Heart right ventricle (tissue), 16 donors: ENCODE measurements at regions not wholly inside any gene's neighbourhood (a gene's known extent, or its start where the extent isn't known, plus 50 kb on each side); places are given as distances from the start of the nearest gene placed in this dataset.

Experiments used
- ATAC-seq, 8 donors: fragments of 200-7000 bp; cut with Tn5 transposase; one replicate each; pipeline ENCODE4 v1.9.1; 2020; ENCODE audit warnings: mild to moderate bottlenecking in 8 of 8, moderate library complexity in 8 of 8, moderate number of reproducible peaks in 1 of 8
- DNase-seq, 2 donors: peaks; one replicate each; pipeline ENCODE4 v3.0.0-alpha.2; 2020
- H3K27ac ChIP-seq, 10 donors: fragments of 200-600 bp; sonication (generic) in 2 of 10; one replicate each; pipeline versions ENCODE4 v1.5.0 to v1.8.0; 2020 to 2022; ENCODE audit warnings: mild to moderate bottlenecking in 3 of 10
- H3K27me3 ChIP-seq, 7 donors: fragments of 200-600 bp; one replicate each; pipeline ENCODE4 v1.8.0; 2021 to 2022; ENCODE audit warnings: mild to moderate bottlenecking in 2 of 7
- H3K36me3 ChIP-seq, 9 donors: fragments of 200-600 bp; sonication (generic) in 1 of 9; one replicate each; pipeline versions ENCODE4 v1.5.0 to v1.8.0; 2020 to 2022; ENCODE audit warnings: mild to moderate bottlenecking in 2 of 9
- H3K4me1 ChIP-seq, 9 donors: fragments of 200-600 bp; sonication (generic) in 1 of 9; one replicate each; pipeline versions ENCODE4 v1.5.0 to v1.8.0; 2020 to 2022; ENCODE audit warnings: mild to moderate bottlenecking in 4 of 9
- H3K4me3 ChIP-seq, 10 donors: fragments of 200-600 bp; sonication (generic) in 2 of 10; one replicate each; pipeline versions ENCODE4 v1.5.0 to v1.8.0; 2020 to 2022; ENCODE audit warnings: mild to moderate bottlenecking in 7 of 10, moderate library complexity in 2 of 10
- H3K9me3 ChIP-seq, 11 donors: fragments of 200-600 bp in 10 of 11; sonication (generic) in 2 of 11; one replicate each; pipeline versions ENCODE4 v1.5.0 to v1.8.0; 2013 to 2022; ENCODE audit warnings: mild to moderate bottlenecking in 2 of 11, control low read depth in 1 of 11, moderate library complexity in 1 of 11
- CTCF ChIP-seq, 9 donors: fragments of 200-600 bp; sonication (generic) in 2 of 9; IDR thresholded peaks; one replicate each; pipeline versions ENCODE4 v1.5.0 to v1.8.0; 2021 to 2022; ENCODE audit warnings: antibody characterized with exemption in 9 of 9, mild to moderate bottlenecking in 5 of 9, moderate library complexity in 1 of 9
- WGBS, 2 donors: extraction: QIAGEN DNeasy Blood & Tissue Kit; methylation state at CpG; one replicate each; pipeline ENCODE4 v1.1.7; 2013; ENCODE audit warnings: inconsistent platforms in 1 of 2; 5-methylcytosine and 5-hydroxymethylcytosine counted together
- intact Hi-C, 10 donors: fragments of 100-400 bp; cut with DNase I; formaldehyde crosslinking; loops; one replicate each; pipeline versions ENCODE4 v1.11.1 to v1.14.2; 2022
- donor health status: Arrhythmogenic right ventricular cardiomyopathy.
- donor health status: ischemic (EF 13 %, LVEDD 7.1; RV severe dilation, severe dysfunction).
- donor health status: healthy with polysubstance abuse.
- donor health status: DM: no; HTN: yes; CAD: no.
- donor health status: DM: no; HTN: no; CAD: no.
- donor health status: ischemic (EF 25% LVEDD 6.9; RV normal size, moderate dysfunction).
- donor health status: ischemic (EF 25% LVEDD 5.7; RV mildly dilated, moderate dysfunction).
- donor health status: healthy.
- donor health status: DM: yes; HTN: yes; CAD: no.
- donor health status: Ischemic cardiomyopathy.
- donor health status: ischemic (EF 35%, LVEDD 5.7; RV mildly dilated, moderate dysfunction).
- donor health status: nonischemic (EF 11% LVEDD 7.7; RV severe dilation, severe dysfunction).
- donor health status: DM: yes; HTN: yes; CAD: no.
- donor health status: PGD.
- donor health status: ischemic (EF 29% LVEDD 5.4; RV normal size, mild dysfunction).
- donor health status: nonischemic (EF 23%, LVEDD 6.1; RV moderate dilation, normal function).

GRCh38 chr18:41744421-41745030 is 210.5 kb upstream of the PIK3C3 start:
- no peak overlapping the region for H3K27ac ChIP-seq
- intact Hi-C loops, result loop anchor here in 1 of 10 donors (10.0 kb wide), 1 partner anchor 350 kb away; no protein-coding TSS in a partner anchor
- H3K4me3 ChIP-seq, result no peak overlapping the region
- H3K36me3 ChIP-seq, result no peaks in the 10 kb centered on the region
- peaks cover 0 to 3% (median 0%) of the 10 kb centered on the region in 9 donors for H3K4me1 ChIP-seq
- TF ChIP-seq CTCF (IDR thresholded peaks at IDR 0.05), result no peak
- no peaks in the 10 kb centered on the region for H3K9me3 ChIP-seq
- 44 to 46% methylated on average over 6 of the region's 6 CpGs for WGBS, 2 donors
- ATAC-seq, result no peak
- no peak for DNase-seq
- H3K27me3 ChIP-seq, result no peaks in the 10 kb centered on the region

GRCh38 chr18:41737218-41737617 is 217.8 kb upstream of the PIK3C3 start:
- ATAC-seq (no peak), DNase-seq (no peak)
- 88 to 91% methylated on average over 1 of the region's 1 CpG for WGBS, 2 donors
- Histone ChIP-seq H3K9me3 (no peaks in the 10 kb centered on the region), H3K27me3 (no peaks in the 10 kb centered on the region), H3K27ac (no peak overlapping the region), H3K4me3 (no peak overlapping the region), H3K36me3 (no peaks in the 10 kb centered on the region), H3K4me1 (no peaks in the 10 kb centered on the region)
- no peak for TF ChIP-seq CTCF (IDR thresholded peaks at IDR 0.05)
- intact Hi-C loops, result loop anchor here in 1 of 10 donors (10.0 kb wide), 1 partner anchor 62 kb away; no protein-coding TSS in a partner anchor

- no peak overlapping the region for H3K4me3 ChIP-seq
- H3K4me1 ChIP-seq, result no peaks in the 10 kb centered on the region
- no peak overlapping the region for H3K27ac ChIP-seq
- 93% methylated on average over 1 of the region's 1 CpG for WGBS, 2 donors
- DNase-seq (no peak), ATAC-seq (no peak)
- no peaks in the 10 kb centered on the region for H3K36me3 ChIP-seq
- H3K9me3 ChIP-seq, result no peaks in the 10 kb centered on the region
- intact Hi-C loops, result loop anchor here in 1 of 10 donors (10.0 kb wide), 1 partner anchor 60 kb away; no protein-coding TSS in a partner anchor
- no peaks in the 10 kb centered on the region for H3K27me3 ChIP-seq
- TF ChIP-seq CTCF (IDR thresholded peaks at IDR 0.05), result no peak
Measured at GRCh38 chr18:41734917-41735316, 220.1 kb upstream of the PIK3C3 start.

GRCh38 chr18:41732356-41732755 is 222.7 kb upstream of the PIK3C3 start:
- intact Hi-C loops, result loop anchor here in 1 of 10 donors (10.0 kb wide), 1 partner anchor 58 kb away; no protein-coding TSS in a partner anchor
- H3K27ac ChIP-seq, result no peak overlapping the region
- TF ChIP-seq CTCF (IDR thresholded peaks at IDR 0.05), result no peak
- H3K4me3 ChIP-seq, result no peak overlapping the region
- no peaks in the 10 kb centered on the region for H3K9me3 ChIP-seq
- H3K36me3 ChIP-seq, result no peaks in the 10 kb centered on the region
- 72 to 83% methylated on average over 2 of the region's 2 CpGs for WGBS, 2 donors
- H3K4me1 ChIP-seq, result no peaks in the 10 kb centered on the region
- DNase-seq (no peak), ATAC-seq (no peak)
- H3K27me3 ChIP-seq, result no peaks in the 10 kb centered on the region
